ENCODE measurements at regions not wholly inside any gene's neighbourhood (a gene's known extent, or its start where the extent isn't known, plus 50 kb on each side); places are given as distances from the start of the nearest gene placed in this dataset.

GRCh38 chr10:47139121-47139520 is 160.9 kb upstream of the GDF10 start:
- no peak for TF ChIP-seq CTCF (IDR thresholded peaks at IDR 0.05)
- TF ChIP-seq REST (IDR thresholded peaks at IDR 0.05; ENCODE audit: insufficient read depth in 1 of 2, low read depth in 2 of 2, low read length in 1 of 2), result no peak
- TF ChIP-seq POLR2AphosphoS5 (IDR thresholded peaks at IDR 0.05; ENCODE audit: low read depth, low read length), result no peak
